Keratinocyte (primary cell): ENCODE measurements at regions not wholly inside any gene's neighbourhood (a gene's known extent, or its start where the extent isn't known, plus 50 kb on each side); places are given as distances from the start of the nearest gene placed in this dataset.

Experiments used
- DNase-seq: peaks from one replicate; pipeline ENCODE4 v3.0.0-alpha.2; 2011; ENCODE audit warnings: low read depth, missing footprints, low spot score
- FAIRE-seq: peaks from 2 replicates; lab custom pipeline; 2011; peaks lifted over from hg19 to GRCh38; lab: Jason Lieb, UNC
- H2AFZ ChIP-seq: 2 replicates; pipeline ENCODE4 v1.6.0; 2012; ENCODE audit warnings: low read length, control low read depth, inconsistent platforms; ENCODE audit not compliant: control insufficient read depth
- H3K27ac ChIP-seq: 2 replicates; pipeline ENCODE4 v1.5.1; 2011; ENCODE audit warnings: low read length; ENCODE audit not compliant: control insufficient read depth, insufficient read depth
- H3K27me3 ChIP-seq: 3 replicates; pipeline ENCODE4 v1.6.0; 2011; ENCODE audit warnings: low read length; ENCODE audit not compliant: control insufficient read depth, insufficient read depth; ENCODE audit errors: extremely low read depth
- H3K36me3 ChIP-seq, 2 experiments: 2 replicates in 1 of 2; 3 replicates in 1 of 2; pipeline ENCODE4 v1.5.1; 2011; ENCODE audit warnings: low read length in 2 of 2, mild to moderate bottlenecking in 1 of 2; ENCODE audit not compliant: control insufficient read depth in 2 of 2, insufficient read depth in 2 of 2; ENCODE audit errors: extremely low read depth in 1 of 2
- H3K4me1 ChIP-seq: 3 replicates; pipeline ENCODE4 v1.5.1; 2011; ENCODE audit warnings: low read length; ENCODE audit not compliant: control insufficient read depth, insufficient read depth; ENCODE audit errors: extremely low read depth
- H3K4me2 ChIP-seq: 3 replicates; pipeline ENCODE4 v1.6.0; 2011; ENCODE audit warnings: low read depth, low read length; ENCODE audit not compliant: control insufficient read depth, insufficient read depth; ENCODE audit errors: extremely low read depth
- H3K4me3 ChIP-seq, 3 experiments: fragments of 200-600 bp in 1 of 3; sonication (generic) in 1 of 3; 2 replicates in 2 of 3; 3 replicates in 1 of 3; pipeline ENCODE4 v1.5.1; 2011 to 2016; ENCODE audit warnings: low read length in 3 of 3, mild to moderate bottlenecking in 3 of 3, control low read depth in 2 of 3, inconsistent platforms in 1 of 3, low read depth in 1 of 3, mixed read lengths in 1 of 3, mixed run types in 1 of 3, moderate library complexity in 1 of 3; ENCODE audit not compliant: control insufficient read depth in 2 of 3, insufficient read depth in 2 of 3; ENCODE audit errors: extremely low read depth in 1 of 3
- H3K79me2 ChIP-seq: 2 replicates; pipeline ENCODE4 v1.6.0; 2012; ENCODE audit warnings: low read length; ENCODE audit not compliant: control insufficient read depth, insufficient read depth
- H3K9ac ChIP-seq: 3 replicates; pipeline ENCODE4 v1.6.0; 2011; ENCODE audit warnings: low read length; ENCODE audit not compliant: control insufficient read depth, insufficient read depth; ENCODE audit errors: extremely low read depth
- H3K9me1 ChIP-seq: 3 replicates; pipeline ENCODE4 v1.6.0; 2011; ENCODE audit warnings: low read length; ENCODE audit not compliant: control insufficient read depth, insufficient read depth; ENCODE audit errors: extremely low read depth
- H3K9me3 ChIP-seq: 2 replicates; pipeline ENCODE4 v1.5.1; 2012; ENCODE audit warnings: low read depth, low read length; ENCODE audit not compliant: control insufficient read depth
- H4K20me1 ChIP-seq: 3 replicates; pipeline ENCODE4 v1.6.0; 2011; ENCODE audit warnings: low read length; ENCODE audit not compliant: control insufficient read depth, insufficient read depth; ENCODE audit errors: extremely low read depth
- CTCF ChIP-seq, 3 experiments: IDR thresholded peaks in 1 of 3; conservative IDR thresholded peaks in 1 of 3; optimal IDR thresholded peaks in 1 of 3; 2 replicates in 2 of 3; 3 replicates in 1 of 3; pipeline versions ENCODE3 to v1.5.1; 2011; ENCODE audit warnings: low read length in 3 of 3, mild to moderate bottlenecking in 3 of 3, moderate library complexity in 2 of 3, control low read depth in 1 of 3, inconsistent platforms in 1 of 3; ENCODE audit not compliant: insufficient read depth in 2 of 3; ENCODE audit errors: extremely low read depth in 1 of 3
- EZH2 ChIP-seq: IDR thresholded peaks from one replicate; pipeline ENCODE4 v1.6.1; 2012; ENCODE audit warnings: inconsistent platforms, mild to moderate bottlenecking, low read length, moderate library complexity
- dilution Hi-C: fragments of 300-500 bp; cut with MboI; formaldehyde crosslinking; loops from one replicate; pipeline ENCODE4 v1.7.0; 2020; ENCODE audit warnings: low sequenced_read_pairs; ENCODE audit not compliant: extremely low pct_ligation_motif_present

- H2AFZ ChIP-seq: no peak overlapping the region
- no peaks in the 10 kb centered on the region for H3K4me1 ChIP-seq
- no peak overlapping the region for H3K4me3 ChIP-seq
- no peak overlapping the region for H3K4me2 ChIP-seq
- H4K20me1 ChIP-seq: no peaks in the 10 kb centered on the region
- no peaks in the 10 kb centered on the region for H3K9me1 ChIP-seq
- no peak for FAIRE-seq
- dilution Hi-C loops: no loop called here
- no peak for DNase-seq
- no peaks in the 10 kb centered on the region for H3K36me3 ChIP-seq
- H3K27ac ChIP-seq: no peak overlapping the region
- H3K79me2 ChIP-seq: no peaks in the 10 kb centered on the region
- no peaks in the 10 kb centered on the region for H3K9me3 ChIP-seq
- no peak overlapping the region for H3K9ac ChIP-seq
- TF ChIP-seq EZH2 (no peak), CTCF (optimal IDR thresholded peaks at IDR 0.05 in 1 of 3, IDR thresholded peaks at IDR 0.05 in 1 of 3, conservative IDR thresholded peaks at IDR 0.05 in 1 of 3; ENCODE audit: extremely low read depth in 1 of 3, insufficient read depth in 2 of 3, low read length in 3 of 3) (no peak)
- H3K27me3 ChIP-seq: no peaks in the 10 kb centered on the region
Measured at GRCh38 chr13:55090612-55091011, 2050.1 kb upstream of the PRR20A start.

- DNase-seq (no peak), FAIRE-seq (no peak)
- Histone ChIP-seq H3K9ac (no peak overlapping the region), H3K4me2 (no peak overlapping the region), H3K9me3 (no peaks in the 10 kb centered on the region), H2AFZ (no peak overlapping the region), H3K4me3 (no peak overlapping the region), H4K20me1 (no peaks in the 10 kb centered on the region), H3K27ac (no peak overlapping the region), H3K36me3 (no peaks in the 10 kb centered on the region), H3K9me1 (no peaks in the 10 kb centered on the region), H3K79me2 (no peaks in the 10 kb centered on the region), H3K4me1 (no peaks in the 10 kb centered on the region), H3K27me3 (no peaks in the 10 kb centered on the region)
- dilution Hi-C loops: no loop called here
- TF ChIP-seq EZH2 (no peak), CTCF (optimal IDR thresholded peaks at IDR 0.05 in 1 of 3, IDR thresholded peaks at IDR 0.05 in 1 of 3, conservative IDR thresholded peaks at IDR 0.05 in 1 of 3; ENCODE audit: extremely low read depth in 1 of 3, insufficient read depth in 2 of 3, low read length in 3 of 3) (no peak)
Measured at GRCh38 chr13:55091172-55091571, 2049.5 kb upstream of the PRR20A start.
